ENCODE measurements at regions not wholly inside any gene's neighbourhood (a gene's known extent, or its start where the extent isn't known, plus 50 kb on each side); places are given as distances from the start of the nearest gene placed in this dataset.

- no peak for TF ChIP-seq TAF1 (IDR thresholded peaks at IDR 0.05; ENCODE audit: borderline replicate concordance, insufficient read depth, low read length)
- no peak for TF ChIP-seq REST (IDR thresholded peaks at IDR 0.05; ENCODE audit: insufficient read depth in 1 of 2, low read depth in 2 of 2, low read length in 2 of 2)
- no peak for TF ChIP-seq SIN3A (IDR thresholded peaks at IDR 0.05; ENCODE audit: borderline replicate concordance, insufficient read depth, low read length)
- TF ChIP-seq POLR2AphosphoS5 (IDR thresholded peaks at IDR 0.05; ENCODE audit: low read depth, low read length), result no peak
Measured at GRCh38 chr3:118402971-118403370, 631.7 kb downstream of the IGSF11 start.

Measured in PFSK-1 (cell line).